Neural cell (in vitro differentiated cells): ENCODE measurements at regions not wholly inside any gene's neighbourhood (a gene's known extent, or its start where the extent isn't known, plus 50 kb on each side); places are given as distances from the start of the nearest gene placed in this dataset.

Experiments
- H2AFZ ChIP-seq: fragments of 200-600, 300-800 bp; sonication (generic), shearing (Covaris generic); 2 replicates; pipeline ENCODE4 v1.6.0; 2014; ENCODE audit warnings: low read depth, mild to moderate bottlenecking, antibody characterized with exemption, low read length, moderate library complexity
- H3F3A ChIP-seq: fragments of 200-600 bp; shearing (Covaris generic); 2 replicates; pipeline ENCODE4 v1.6.1; 2016; ENCODE audit warnings: mild to moderate bottlenecking, moderate library complexity, mixed read lengths, antibody characterized with exemption, low read length; ENCODE audit not compliant: insufficient read depth, poor library complexity, severe bottlenecking
- H3K27ac ChIP-seq: fragments of 200-600, 300-800 bp; sonication (generic), shearing (Covaris generic); 2 replicates; pipeline ENCODE4 v1.5.1; 2014; ENCODE audit warnings: mild to moderate bottlenecking, low read length, moderate library complexity
- H3K27me3 ChIP-seq: fragments of 300-800, 200-600 bp; sonication (generic), shearing (Covaris generic); 2 replicates; pipeline ENCODE4 v1.6.0; 2014; ENCODE audit warnings: mild to moderate bottlenecking, low read depth, low read length, moderate library complexity; ENCODE audit not compliant: insufficient read depth
- H3K36me3 ChIP-seq: fragments of 300-800, 200-600 bp; sonication (generic), shearing (Covaris generic); 2 replicates; pipeline ENCODE4 v1.5.1; 2014; ENCODE audit warnings: mild to moderate bottlenecking, antibody characterized with exemption, low read length, moderate library complexity; ENCODE audit not compliant: insufficient read depth
- H3K4me2 ChIP-seq: fragments of 300-800, 200-600 bp; sonication (generic), shearing (Covaris generic); 2 replicates; pipeline ENCODE4 v1.6.0; 2014; ENCODE audit warnings: mild to moderate bottlenecking, low read length
- H3K4me3 ChIP-seq: fragments of 300-800, 200-600 bp; sonication (generic), shearing (Covaris generic); 2 replicates; pipeline ENCODE4 v1.5.1; 2014; ENCODE audit warnings: mild to moderate bottlenecking, low read length, moderate library complexity
- H3K79me2 ChIP-seq: fragments of 200-600 bp; shearing (Covaris generic); replicated peaks from 2 replicates; pipeline ENCODE4 v1.6.0; 2014; ENCODE audit warnings: mild to moderate bottlenecking, low read length, moderate library complexity; ENCODE audit not compliant: insufficient read depth
- H3K9ac ChIP-seq: fragments of 300-800, 200-600 bp; sonication (generic), shearing (Covaris generic); 2 replicates; pipeline ENCODE4 v1.6.1; 2016; ENCODE audit warnings: mild to moderate bottlenecking, low read length, mixed read lengths
- H3K9me2 ChIP-seq: fragments of 200-600 bp; shearing (Covaris generic); 2 replicates; pipeline ENCODE4 v1.6.1; 2016; ENCODE audit warnings: mild to moderate bottlenecking, low read length, mixed read lengths; ENCODE audit not compliant: insufficient read depth
- H3K9me3 ChIP-seq: fragments of 200-600, 300-800 bp; sonication (generic), shearing (Covaris generic); 2 replicates; pipeline ENCODE4 v1.6.1; 2016; ENCODE audit warnings: mild to moderate bottlenecking, mixed run types, low read length, moderate library complexity, mixed read lengths
- H4K20me1 ChIP-seq: fragments of 200-600 bp; shearing (Covaris generic); 2 replicates; pipeline ENCODE4 v1.6.1; 2016; ENCODE audit warnings: mild to moderate bottlenecking, mixed run types; ENCODE audit not compliant: insufficient read depth
- EP300 ChIP-seq: fragments of 450-650 bp; conservative IDR thresholded peaks from 2 replicates; pipeline ENCODE4 v1.6.1; 2014; ENCODE audit warnings: antibody characterized with exemption, mild to moderate bottlenecking, moderate library complexity; ENCODE audit not compliant: poor library complexity, severe bottlenecking
- EZH2 ChIP-seq: fragments of 200-600, 300-800 bp; shearing (Covaris generic), sonication (generic); IDR thresholded peaks from 2 replicates; pipeline ENCODE4 v1.6.1; 2014; ENCODE audit warnings: antibody characterized with exemption, low read length, borderline replicate concordance, mild to moderate bottlenecking; ENCODE audit not compliant: insufficient read depth, poor library complexity, severe bottlenecking
- MXI1 ChIP-seq: fragments of 450-650 bp; conservative IDR thresholded peaks from 2 replicates; pipeline ENCODE4 v1.6.1; 2014; ENCODE audit warnings: antibody characterized with exemption, mild to moderate bottlenecking; ENCODE audit not compliant: poor library complexity, severe bottlenecking
- POLR2AphosphoS5 ChIP-seq: IDR thresholded peaks from 2 replicates; pipeline ENCODE4 v1.6.1; 2012
- RAD21 ChIP-seq: fragments of 450-650 bp; conservative IDR thresholded peaks from 2 replicates; pipeline ENCODE4 v1.6.1; 2014; ENCODE audit warnings: antibody characterized with exemption, mild to moderate bottlenecking, moderate library complexity
- SMC3 ChIP-seq: fragments of 450-650 bp; conservative IDR thresholded peaks from 2 replicates; pipeline ENCODE4 v1.6.1; 2014; ENCODE audit warnings: antibody characterized with exemption, mild to moderate bottlenecking, moderate library complexity; ENCODE audit not compliant: poor library complexity
- TAF1 ChIP-seq: IDR thresholded peaks from 2 replicates; pipeline ENCODE4 v1.6.1; 2012; ENCODE audit warnings: low read depth
- TF ChIP-seq, protein P1 (sequence below): IDR thresholded peaks from 2 replicates; pipeline ENCODE4 v1.6.1; 2012; ENCODE audit warnings: borderline replicate concordance
- TF ChIP-seq, protein P2 (sequence below): fragments of 450-650 bp; IDR thresholded peaks from 2 replicates; pipeline ENCODE4 v1.5.1; 2014; ENCODE audit warnings: antibody characterized with exemption, mild to moderate bottlenecking, moderate library complexity; ENCODE audit not compliant: poor library complexity, severe bottlenecking

DNA sequence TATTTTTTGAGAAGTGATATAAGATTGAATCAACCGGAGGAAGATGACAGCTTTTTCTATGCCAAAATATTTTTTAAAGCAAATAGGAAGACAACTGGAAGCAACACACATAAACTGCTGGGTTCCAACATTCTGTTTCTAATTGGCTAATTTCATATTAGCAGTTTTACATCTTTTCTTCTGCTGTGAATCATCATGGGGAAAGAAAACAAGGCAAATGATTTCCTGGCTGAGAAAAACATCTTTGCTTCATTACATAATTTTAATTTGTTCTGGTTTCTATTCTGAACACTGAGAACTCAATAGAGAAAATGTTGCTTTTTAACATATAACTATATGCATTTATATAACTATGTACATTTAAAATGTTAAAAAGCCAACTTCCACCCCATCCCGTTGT lies 2518.5 kb downstream of the ARAP2 start:
- TF ChIP-seq, protein P1, sequence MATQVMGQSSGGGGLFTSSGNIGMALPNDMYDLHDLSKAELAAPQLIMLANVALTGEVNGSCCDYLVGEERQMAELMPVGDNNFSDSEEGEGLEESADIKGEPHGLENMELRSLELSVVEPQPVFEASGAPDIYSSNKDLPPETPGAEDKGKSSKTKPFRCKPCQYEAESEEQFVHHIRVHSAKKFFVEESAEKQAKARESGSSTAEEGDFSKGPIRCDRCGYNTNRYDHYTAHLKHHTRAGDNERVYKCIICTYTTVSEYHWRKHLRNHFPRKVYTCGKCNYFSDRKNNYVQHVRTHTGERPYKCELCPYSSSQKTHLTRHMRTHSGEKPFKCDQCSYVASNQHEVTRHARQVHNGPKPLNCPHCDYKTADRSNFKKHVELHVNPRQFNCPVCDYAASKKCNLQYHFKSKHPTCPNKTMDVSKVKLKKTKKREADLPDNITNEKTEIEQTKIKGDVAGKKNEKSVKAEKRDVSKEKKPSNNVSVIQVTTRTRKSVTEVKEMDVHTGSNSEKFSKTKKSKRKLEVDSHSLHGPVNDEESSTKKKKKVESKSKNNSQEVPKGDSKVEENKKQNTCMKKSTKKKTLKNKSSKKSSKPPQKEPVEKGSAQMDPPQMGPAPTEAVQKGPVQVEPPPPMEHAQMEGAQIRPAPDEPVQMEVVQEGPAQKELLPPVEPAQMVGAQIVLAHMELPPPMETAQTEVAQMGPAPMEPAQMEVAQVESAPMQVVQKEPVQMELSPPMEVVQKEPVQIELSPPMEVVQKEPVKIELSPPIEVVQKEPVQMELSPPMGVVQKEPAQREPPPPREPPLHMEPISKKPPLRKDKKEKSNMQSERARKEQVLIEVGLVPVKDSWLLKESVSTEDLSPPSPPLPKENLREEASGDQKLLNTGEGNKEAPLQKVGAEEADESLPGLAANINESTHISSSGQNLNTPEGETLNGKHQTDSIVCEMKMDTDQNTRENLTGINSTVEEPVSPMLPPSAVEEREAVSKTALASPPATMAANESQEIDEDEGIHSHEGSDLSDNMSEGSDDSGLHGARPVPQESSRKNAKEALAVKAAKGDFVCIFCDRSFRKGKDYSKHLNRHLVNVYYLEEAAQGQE: no peak
- no peak for TF ChIP-seq MXI1
- no peak for TF ChIP-seq SMC3
- TF ChIP-seq EP300: no peak
- TF ChIP-seq, protein P2, sequence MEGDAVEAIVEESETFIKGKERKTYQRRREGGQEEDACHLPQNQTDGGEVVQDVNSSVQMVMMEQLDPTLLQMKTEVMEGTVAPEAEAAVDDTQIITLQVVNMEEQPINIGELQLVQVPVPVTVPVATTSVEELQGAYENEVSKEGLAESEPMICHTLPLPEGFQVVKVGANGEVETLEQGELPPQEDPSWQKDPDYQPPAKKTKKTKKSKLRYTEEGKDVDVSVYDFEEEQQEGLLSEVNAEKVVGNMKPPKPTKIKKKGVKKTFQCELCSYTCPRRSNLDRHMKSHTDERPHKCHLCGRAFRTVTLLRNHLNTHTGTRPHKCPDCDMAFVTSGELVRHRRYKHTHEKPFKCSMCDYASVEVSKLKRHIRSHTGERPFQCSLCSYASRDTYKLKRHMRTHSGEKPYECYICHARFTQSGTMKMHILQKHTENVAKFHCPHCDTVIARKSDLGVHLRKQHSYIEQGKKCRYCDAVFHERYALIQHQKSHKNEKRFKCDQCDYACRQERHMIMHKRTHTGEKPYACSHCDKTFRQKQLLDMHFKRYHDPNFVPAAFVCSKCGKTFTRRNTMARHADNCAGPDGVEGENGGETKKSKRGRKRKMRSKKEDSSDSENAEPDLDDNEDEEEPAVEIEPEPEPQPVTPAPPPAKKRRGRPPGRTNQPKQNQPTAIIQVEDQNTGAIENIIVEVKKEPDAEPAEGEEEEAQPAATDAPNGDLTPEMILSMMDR: no peak
- no peak for TF ChIP-seq EZH2
- TF ChIP-seq TAF1: no peak
- no peak for TF ChIP-seq RAD21
- no peak for TF ChIP-seq POLR2AphosphoS5
- Histone ChIP-seq H3K4me2 (no peak overlapping the region), H3K27ac (no peak overlapping the region), H3K79me2 (no peaks in the 10 kb centered on the region), H3K9ac (no peak overlapping the region), H2AFZ (no peak overlapping the region), H4K20me1 (no peaks in the 10 kb centered on the region), H3K9me3 (no peaks in the 10 kb centered on the region), H3K9me2 (no peaks in the 10 kb centered on the region), H3K4me3 (no peak overlapping the region), H3K27me3 (no peaks in the 10 kb centered on the region), H3F3A (no peaks in the 10 kb centered on the region), H3K36me3 (no peaks in the 10 kb centered on the region)

DNA sequence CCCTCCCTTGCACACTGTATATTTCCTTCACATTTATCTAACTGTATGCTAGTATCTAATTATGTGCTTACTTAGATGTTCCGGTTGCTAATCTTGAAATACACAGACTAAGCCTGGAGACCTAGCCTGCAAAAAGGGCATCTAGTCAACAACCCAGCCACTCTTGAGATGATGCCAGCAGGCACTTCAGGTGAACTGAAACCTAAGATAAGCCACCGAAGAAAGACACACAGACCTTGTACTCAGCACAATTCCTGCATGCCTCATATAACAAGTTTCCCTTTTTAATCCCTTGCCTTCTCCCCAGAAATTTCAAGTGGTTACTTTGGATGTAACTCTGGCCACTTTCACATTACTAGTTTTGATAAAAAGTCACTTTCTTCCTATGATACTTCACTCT lies 2506.6 kb downstream of the ARAP2 start:
- Histone ChIP-seq H3K36me3 (no peaks in the 10 kb centered on the region), H3K9me3 (no peaks in the 10 kb centered on the region), H3K27me3 (no peaks in the 10 kb centered on the region), H2AFZ (no peak overlapping the region), H3F3A (no peaks in the 10 kb centered on the region), H3K27ac (no peak overlapping the region), H3K4me3 (no peak overlapping the region), H3K9ac (no peak overlapping the region), H4K20me1 (no peaks in the 10 kb centered on the region), H3K79me2 (no peaks in the 10 kb centered on the region), H3K9me2 (no peaks in the 10 kb centered on the region), H3K4me2 (no peak overlapping the region)
- TF ChIP-seq EZH2 (no peak), SMC3 (no peak), RAD21 (no peak)
